Heart right ventricle (tissue), 16 donors: ENCODE measurements at regions not wholly inside any gene's neighbourhood (a gene's known extent, or its start where the extent isn't known, plus 50 kb on each side); places are given as distances from the start of the nearest gene placed in this dataset.

ENCODE experiments used
- ATAC-seq, 8 donors: fragments of 200-7000 bp; cut with Tn5 transposase; one replicate each; pipeline ENCODE4 v1.9.1; 2020; ENCODE audit warnings: mild to moderate bottlenecking in 8 of 8, moderate library complexity in 8 of 8, moderate number of reproducible peaks in 1 of 8
- DNase-seq, 2 donors: peaks; one replicate each; pipeline ENCODE4 v3.0.0-alpha.2; 2020
- H3K27ac ChIP-seq, 10 donors: fragments of 200-600 bp; sonication (generic) in 2 of 10; one replicate each; pipeline versions ENCODE4 v1.5.0 to v1.8.0; 2020 to 2022; ENCODE audit warnings: mild to moderate bottlenecking in 3 of 10
- H3K27me3 ChIP-seq, 7 donors: fragments of 200-600 bp; one replicate each; pipeline ENCODE4 v1.8.0; 2021 to 2022; ENCODE audit warnings: mild to moderate bottlenecking in 2 of 7
- H3K36me3 ChIP-seq, 9 donors: fragments of 200-600 bp; sonication (generic) in 1 of 9; one replicate each; pipeline versions ENCODE4 v1.5.0 to v1.8.0; 2020 to 2022; ENCODE audit warnings: mild to moderate bottlenecking in 2 of 9
- H3K4me1 ChIP-seq, 9 donors: fragments of 200-600 bp; sonication (generic) in 1 of 9; one replicate each; pipeline versions ENCODE4 v1.5.0 to v1.8.0; 2020 to 2022; ENCODE audit warnings: mild to moderate bottlenecking in 4 of 9
- H3K4me3 ChIP-seq, 10 donors: fragments of 200-600 bp; sonication (generic) in 2 of 10; one replicate each; pipeline versions ENCODE4 v1.5.0 to v1.8.0; 2020 to 2022; ENCODE audit warnings: mild to moderate bottlenecking in 7 of 10, moderate library complexity in 2 of 10
- H3K9me3 ChIP-seq, 11 donors: fragments of 200-600 bp in 10 of 11; sonication (generic) in 2 of 11; one replicate each; pipeline versions ENCODE4 v1.5.0 to v1.8.0; 2013 to 2022; ENCODE audit warnings: mild to moderate bottlenecking in 2 of 11, control low read depth in 1 of 11, moderate library complexity in 1 of 11
- CTCF ChIP-seq, 9 donors: fragments of 200-600 bp; sonication (generic) in 2 of 9; IDR thresholded peaks; one replicate each; pipeline versions ENCODE4 v1.5.0 to v1.8.0; 2021 to 2022; ENCODE audit warnings: antibody characterized with exemption in 9 of 9, mild to moderate bottlenecking in 5 of 9, moderate library complexity in 1 of 9
- WGBS, 2 donors: extraction: QIAGEN DNeasy Blood & Tissue Kit; methylation state at CpG; one replicate each; pipeline ENCODE4 v1.1.7; 2013; ENCODE audit warnings: inconsistent platforms in 1 of 2; 5-methylcytosine and 5-hydroxymethylcytosine counted together
- intact Hi-C, 10 donors: fragments of 100-400 bp; cut with DNase I; formaldehyde crosslinking; loops; one replicate each; pipeline versions ENCODE4 v1.11.1 to v1.14.2; 2022
- donor health status: Arrhythmogenic right ventricular cardiomyopathy.
- donor health status: ischemic (EF 13 %, LVEDD 7.1; RV severe dilation, severe dysfunction).
- donor health status: healthy with polysubstance abuse.
- donor health status: DM: no; HTN: yes; CAD: no.
- donor health status: DM: no; HTN: no; CAD: no.
- donor health status: ischemic (EF 25% LVEDD 6.9; RV normal size, moderate dysfunction).
- donor health status: ischemic (EF 25% LVEDD 5.7; RV mildly dilated, moderate dysfunction).
- donor health status: healthy.
- donor health status: DM: yes; HTN: yes; CAD: no.
- donor health status: Ischemic cardiomyopathy.
- donor health status: ischemic (EF 35%, LVEDD 5.7; RV mildly dilated, moderate dysfunction).
- donor health status: nonischemic (EF 11% LVEDD 7.7; RV severe dilation, severe dysfunction).
- donor health status: DM: yes; HTN: yes; CAD: no.
- donor health status: PGD.
- donor health status: ischemic (EF 29% LVEDD 5.4; RV normal size, mild dysfunction).
- donor health status: nonischemic (EF 23%, LVEDD 6.1; RV moderate dilation, normal function).

- H3K9me3 ChIP-seq = peaks cover 0 to 24% (median 0%) of the 10 kb centered on the region in 11 donors
- no peaks in the 10 kb centered on the region for H3K4me1 ChIP-seq
- intact Hi-C loops = no loop called here
- no peaks in the 10 kb centered on the region for H3K36me3 ChIP-seq
- no peaks in the 10 kb centered on the region for H3K27me3 ChIP-seq
- no peak overlapping the region for H3K27ac ChIP-seq
- no peak for DNase-seq
- no peak for ATAC-seq
- no peak for TF ChIP-seq CTCF (IDR thresholded peaks at IDR 0.05)
- no peak overlapping the region for H3K4me3 ChIP-seq
- WGBS, 2 donors = 94 to 96% methylated on average over 1 of the region's 1 CpG
These were observed 588.8 kb upstream of the ADGRB3 start for GRCh38 chr6:68046302-68046701.

- no peak overlapping the region for H3K27ac ChIP-seq
- peaks cover 0 to 24% (median 0%) of the 10 kb centered on the region in 11 donors for H3K9me3 ChIP-seq
- H3K36me3 ChIP-seq = no peaks in the 10 kb centered on the region
- H3K27me3 ChIP-seq = no peaks in the 10 kb centered on the region
- DNase-seq (no peak), ATAC-seq (no peak)
- H3K4me3 ChIP-seq = no peak overlapping the region
- no peaks in the 10 kb centered on the region for H3K4me1 ChIP-seq
- no peak for TF ChIP-seq CTCF (IDR thresholded peaks at IDR 0.05)
- 85 to 87% methylated on average over 4 of the region's 4 CpGs for WGBS, 2 donors
- intact Hi-C loops = no loop called here
These were observed 589.9 kb upstream of the ADGRB3 start for GRCh38 chr6:68045193-68045592.

DNA sequence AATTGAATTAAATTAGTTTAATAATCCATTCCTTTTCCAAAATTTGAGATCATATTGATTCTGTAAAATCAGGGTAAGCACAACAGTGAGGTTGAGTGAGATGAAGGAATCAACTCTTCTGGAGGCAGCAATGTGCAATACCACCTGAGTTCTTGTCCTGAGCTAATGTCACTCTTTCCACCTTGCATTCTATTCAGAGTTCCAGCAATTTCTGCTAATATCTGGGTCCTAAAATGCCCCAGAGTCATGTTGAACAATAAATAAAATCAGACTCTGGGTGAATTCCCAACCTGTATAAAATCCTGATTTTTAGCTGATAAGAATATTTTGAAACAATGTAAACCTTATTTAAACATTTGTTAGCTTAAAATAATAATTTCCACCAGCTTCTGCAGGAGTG, 590.8 kb upstream of the ADGRB3 start:
- DNase-seq = no peak
- intact Hi-C loops = no loop called here
- TF ChIP-seq CTCF (IDR thresholded peaks at IDR 0.05) = no peak
- Histone ChIP-seq H3K4me3 (no peak overlapping the region), H3K9me3 (peaks cover 0 to 24% (median 0%) of the 10 kb centered on the region in 11 donors), H3K27ac (no peak overlapping the region), H3K4me1 (no peaks in the 10 kb centered on the region), H3K36me3 (no peaks in the 10 kb centered on the region), H3K27me3 (no peaks in the 10 kb centered on the region)
- no peak for ATAC-seq

DNA sequence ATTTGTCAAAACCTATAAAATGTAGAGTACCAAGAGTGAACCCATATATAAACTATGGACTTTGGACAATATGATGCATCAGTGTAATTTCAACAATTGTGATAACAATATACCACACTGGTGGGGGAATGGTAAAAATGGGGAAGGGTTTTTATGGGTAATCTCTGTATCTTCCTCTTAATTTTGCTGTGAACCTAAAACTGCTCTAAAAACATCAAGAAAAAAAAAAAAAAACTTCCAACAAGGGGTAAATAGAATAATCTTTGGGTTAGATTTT, 592.0 kb upstream of the ADGRB3 start:
- peaks cover 0 to 17% (median 0%) of the 10 kb centered on the region in 11 donors for H3K9me3 ChIP-seq
- DNase-seq (no peak), ATAC-seq (no peak)
- no peaks in the 10 kb centered on the region for H3K36me3 ChIP-seq
- H3K27me3 ChIP-seq = no peaks in the 10 kb centered on the region
- H3K27ac ChIP-seq = no peak overlapping the region
- intact Hi-C loops = no loop called here
- no peak overlapping the region for H3K4me3 ChIP-seq
- no peak for TF ChIP-seq CTCF (IDR thresholded peaks at IDR 0.05)
- no peaks in the 10 kb centered on the region for H3K4me1 ChIP-seq
